ENCODE measurements at regions not wholly inside any gene's neighbourhood (a gene's known extent, or its start where the extent isn't known, plus 50 kb on each side); places are given as distances from the start of the nearest gene placed in this dataset.
A peak's percentile ranks its signal among the peaks of the same experiment; 100 is the strongest.

DNA sequence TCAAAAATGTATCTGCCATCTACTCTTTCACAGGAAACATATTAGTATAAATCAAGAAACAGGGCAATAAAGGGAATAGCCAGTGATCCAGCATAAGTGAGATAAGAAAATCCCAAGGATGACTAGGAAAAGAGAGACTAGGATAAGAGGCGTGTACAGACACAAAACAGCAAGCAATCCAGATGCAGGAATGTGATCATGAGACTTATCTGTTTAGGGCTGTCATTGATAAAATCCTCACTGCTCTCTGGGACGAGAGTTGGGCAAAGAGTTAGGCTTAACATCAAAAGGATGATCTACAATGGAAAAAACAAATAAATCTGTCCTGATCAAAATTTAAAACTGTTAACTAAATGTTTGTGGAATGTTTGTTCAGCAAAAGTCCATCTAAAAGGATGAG is 1156.8 kb upstream of the C9orf72 start:
- Mint-ChIP-seq H3K4me1 (no peaks in the 10 kb centered on the region), H3K27me3 (no peaks in the 10 kb centered on the region), H3K36me3 (no peaks in the 10 kb centered on the region), H3K9me3 (peaks cover 0 to 7% (median 2%) of the 10 kb centered on the region in 7 donors), H3K27ac (no peak overlapping the region), H3K4me3 (no peak overlapping the region)
- DNase-seq (no peak), ATAC-seq (ENCODE audit: low read depth in 2 of 2) (no peak)

DNA sequence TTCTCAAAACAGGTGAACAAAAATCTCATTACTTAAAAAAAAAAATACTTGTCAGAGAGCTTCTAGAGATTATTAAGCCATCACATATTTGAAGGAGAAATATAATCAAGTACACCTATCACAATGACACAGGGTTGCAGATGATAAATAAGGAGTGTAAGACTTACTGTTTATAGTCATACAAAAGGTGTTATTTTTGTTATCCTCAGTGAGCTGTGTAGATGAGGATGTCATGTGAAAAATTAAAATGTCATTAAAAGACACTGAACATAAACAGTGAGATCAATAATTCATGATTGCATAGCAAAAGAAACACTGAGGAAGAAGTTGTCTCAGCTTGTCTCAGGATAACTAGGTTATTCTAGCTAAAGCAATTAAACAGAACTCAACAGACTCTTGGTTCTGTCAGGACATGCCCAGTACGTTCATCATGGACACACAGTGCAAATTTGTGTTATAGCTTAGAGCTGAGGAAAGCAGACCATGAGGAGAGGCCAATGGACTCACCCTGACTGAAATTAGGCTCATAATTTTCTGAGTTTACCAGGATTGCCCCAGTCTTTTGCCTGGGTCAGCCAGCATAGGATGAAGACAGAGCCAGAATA is 1162.6 kb upstream of the C9orf72 start:
- DNase-seq (no peak), ATAC-seq (ENCODE audit: low read depth in 2 of 2) (no peak)
- Mint-ChIP-seq H3K4me3 (no peak overlapping the region), H3K27ac (no peak overlapping the region), H3K27me3 (no peaks in the 10 kb centered on the region), H3K36me3 (no peaks in the 10 kb centered on the region), H3K9me3 (peaks cover 0 to 7% (median 1%) of the 10 kb centered on the region in 7 donors), H3K4me1 (no peaks in the 10 kb centered on the region)

DNA sequence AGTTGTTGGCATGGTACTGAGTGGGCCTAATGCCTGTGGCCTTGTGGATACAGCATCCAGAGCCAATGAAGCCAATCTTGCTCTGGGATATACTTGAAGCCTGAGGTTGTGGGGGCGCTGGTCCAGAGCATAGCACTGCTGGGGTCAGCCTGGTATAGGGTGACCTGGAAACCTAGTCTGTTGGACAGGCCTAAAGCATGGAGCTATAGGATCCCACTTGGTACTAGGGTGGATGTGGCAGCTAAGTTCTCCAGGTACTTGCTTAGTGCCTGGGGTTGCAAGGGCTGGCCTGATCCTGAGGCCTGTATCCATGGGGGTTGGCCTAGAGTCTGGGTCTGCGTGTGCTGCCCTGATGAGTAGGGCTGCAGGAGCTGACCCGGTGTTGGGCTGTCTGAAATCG is 1168.2 kb upstream of the C9orf72 start:
- H3K27me3 Mint-ChIP-seq: no peaks in the 10 kb centered on the region
- no peaks in the 10 kb centered on the region for H3K4me1 Mint-ChIP-seq
- peak overlapping the region in 1 of 8 donors; percentile 69 for H3K4me3 Mint-ChIP-seq
- H3K36me3 Mint-ChIP-seq: peaks cover 0 to 8% of the 10 kb centered on the region in 2 donors
- H3K27ac Mint-ChIP-seq: no peak overlapping the region
- H3K9me3 Mint-ChIP-seq: peaks cover 8 to 24% (median 15%) of the 10 kb centered on the region in 7 donors
- DNase-seq: no peak
- ATAC-seq (ENCODE audit: low read depth in 2 of 2): no peak

DNA sequence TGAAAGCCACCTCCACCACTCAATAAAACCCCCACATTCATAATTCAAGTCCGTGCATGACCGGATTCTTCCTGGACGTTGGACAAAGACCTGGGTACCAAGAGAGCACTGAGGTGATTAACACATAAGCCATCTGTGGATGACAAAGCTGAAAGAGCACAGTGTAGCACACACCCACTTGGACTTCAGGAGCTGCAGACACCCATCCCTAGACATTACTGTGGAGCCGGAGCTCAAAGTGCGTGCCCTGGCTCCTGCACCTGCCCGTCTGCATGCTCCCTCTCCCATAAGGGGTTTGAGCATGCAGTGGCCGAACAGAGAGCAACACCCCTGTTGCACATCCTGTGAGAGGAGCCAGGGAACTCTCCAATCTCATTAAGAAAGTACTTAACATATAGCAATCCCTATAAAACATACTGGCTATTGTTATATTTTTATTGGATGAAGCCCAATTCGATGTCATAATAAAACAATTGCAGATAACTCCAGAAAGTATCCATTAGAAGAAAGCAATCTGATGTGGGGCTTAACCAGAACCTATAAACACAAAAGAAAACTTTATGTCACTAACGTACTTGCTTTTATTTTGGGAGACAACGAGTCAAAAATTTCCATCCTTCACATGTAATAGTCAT is 1174.2 kb upstream of the C9orf72 start:
- H3K4me1 Mint-ChIP-seq: no peaks in the 10 kb centered on the region
- DNase-seq (no peak), ATAC-seq (ENCODE audit: low read depth in 2 of 2) (no peak)
- no peak overlapping the region for H3K27ac Mint-ChIP-seq
- H3K4me3 Mint-ChIP-seq: no peak overlapping the region
- H3K9me3 Mint-ChIP-seq: peaks cover 8 to 16% (median 15%) of the 10 kb centered on the region in 7 donors
- H3K27me3 Mint-ChIP-seq: no peaks in the 10 kb centered on the region
- H3K36me3 Mint-ChIP-seq: peaks cover 0 to 8% of the 10 kb centered on the region in 2 donors

DNA sequence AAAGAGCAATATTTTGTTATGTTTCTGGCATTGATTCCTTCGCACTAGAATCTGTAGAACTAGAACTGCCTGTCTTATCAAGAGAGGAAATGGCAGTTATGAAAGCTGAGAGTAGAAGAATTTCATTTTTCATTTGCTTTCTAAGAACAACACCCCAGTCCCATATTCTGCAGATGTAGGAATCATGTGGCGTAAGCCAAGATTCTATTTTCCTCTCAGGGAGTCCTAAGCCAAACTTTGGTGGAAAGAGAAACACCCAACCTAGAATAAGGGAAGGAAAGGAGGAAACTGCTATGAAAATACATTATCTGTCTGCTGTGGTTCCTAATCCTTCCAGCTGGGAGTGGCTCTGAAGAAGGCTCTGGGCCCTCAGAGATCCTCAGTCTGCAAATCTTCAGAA is 1176.9 kb upstream of the C9orf72 start:
- H3K27ac Mint-ChIP-seq: no peak overlapping the region
- no peaks in the 10 kb centered on the region for H3K4me1 Mint-ChIP-seq
- ATAC-seq (ENCODE audit: low read depth in 2 of 2) (no peak), DNase-seq (no peak)
- H3K27me3 Mint-ChIP-seq: no peaks in the 10 kb centered on the region
- no peak overlapping the region for H3K4me3 Mint-ChIP-seq
- H3K9me3 Mint-ChIP-seq: peaks cover 0 to 4% (median 1%) of the 10 kb centered on the region in 7 donors
- no peaks in the 10 kb centered on the region for H3K36me3 Mint-ChIP-seq

DNA sequence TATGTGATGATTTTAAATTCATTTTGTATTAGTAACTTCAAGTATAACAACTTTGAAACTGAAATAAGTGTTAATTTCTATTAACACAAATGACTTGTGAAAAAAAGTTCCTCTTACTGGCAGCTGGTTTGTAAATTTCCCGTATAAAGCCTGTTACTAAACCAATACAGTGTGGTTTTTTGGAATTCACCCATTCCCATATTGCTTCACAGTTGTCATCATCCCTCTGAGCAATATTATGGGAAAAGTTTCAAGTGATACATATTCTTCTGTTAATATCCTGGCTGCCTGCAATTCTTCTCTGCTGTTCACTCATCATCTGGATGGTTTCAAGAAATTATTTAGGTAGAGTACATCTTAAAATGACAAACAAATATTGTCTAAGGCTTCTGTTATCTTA is 1185.1 kb upstream of the C9orf72 start:
- Mint-ChIP-seq H3K27ac (no peak overlapping the region), H3K27me3 (no peaks in the 10 kb centered on the region), H3K36me3 (no peaks in the 10 kb centered on the region), H3K4me1 (no peaks in the 10 kb centered on the region), H3K9me3 (peaks cover 0 to 2% (median 0%) of the 10 kb centered on the region in 7 donors), H3K4me3 (no peak overlapping the region)
- DNase-seq: no peak
- no peak for ATAC-seq (ENCODE audit: low read depth in 2 of 2)

DNA sequence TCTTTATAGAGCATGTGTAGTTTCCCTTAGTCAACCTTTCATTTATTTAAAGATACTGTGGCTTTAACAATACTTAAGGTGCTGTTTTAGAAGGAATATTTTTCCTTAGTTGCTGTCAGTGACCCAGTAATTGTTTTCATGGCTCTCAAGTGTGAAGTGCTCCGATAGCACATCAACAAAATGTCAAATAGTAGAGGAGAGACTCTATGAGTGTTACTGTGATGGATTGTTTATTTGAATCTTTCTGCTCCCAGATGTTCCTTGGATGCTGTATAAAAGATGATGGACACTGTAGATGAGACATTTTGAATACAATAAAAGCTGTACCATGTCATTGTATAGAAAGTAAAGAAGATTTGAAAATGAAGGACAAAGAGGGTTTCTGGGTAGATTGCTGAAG is 1185.7 kb upstream of the C9orf72 start:
- Mint-ChIP-seq H3K4me3 (no peak overlapping the region), H3K27me3 (no peaks in the 10 kb centered on the region)

DNA sequence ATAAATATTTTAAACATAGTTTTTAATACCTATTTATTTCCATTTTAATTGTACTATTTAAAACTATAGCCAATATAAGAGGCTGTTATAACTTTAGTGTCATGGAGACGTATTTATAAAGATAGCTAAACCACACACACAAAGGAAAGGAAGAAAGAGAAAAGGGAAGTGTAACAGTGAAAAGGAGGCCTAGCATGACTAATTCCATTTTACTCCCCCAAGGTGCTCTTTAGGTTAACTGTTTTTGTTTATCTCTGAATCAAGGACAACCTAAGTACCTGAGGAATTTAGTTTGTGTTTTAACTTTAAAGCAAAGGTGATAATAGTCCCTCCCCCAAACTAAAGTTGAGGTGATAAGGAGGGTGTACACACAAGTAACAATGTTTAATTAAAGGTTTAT is 1188.9 kb upstream of the C9orf72 start:
- Mint-ChIP-seq H3K27ac (no peak overlapping the region), H3K4me1 (no peaks in the 10 kb centered on the region), H3K27me3 (no peaks in the 10 kb centered on the region), H3K36me3 (no peaks in the 10 kb centered on the region), H3K9me3 (peaks cover 0 to 2% (median 0%) of the 10 kb centered on the region in 7 donors), H3K4me3 (no peak overlapping the region)
- DNase-seq: no peak
- no peak for ATAC-seq (ENCODE audit: low read depth in 2 of 2)

More for the DNA sequence above, 1185.7 kb upstream of the C9orf72 start:
- no peak overlapping the region for H3K27ac Mint-ChIP-seq
- no peaks in the 10 kb centered on the region for H3K4me1 Mint-ChIP-seq
- H3K36me3 Mint-ChIP-seq: no peaks in the 10 kb centered on the region
- DNase-seq: no peak
- ATAC-seq (ENCODE audit: low read depth in 2 of 2): no peak
- H3K9me3 Mint-ChIP-seq: peaks cover 0 to 2% (median 0%) of the 10 kb centered on the region in 7 donors

DNA sequence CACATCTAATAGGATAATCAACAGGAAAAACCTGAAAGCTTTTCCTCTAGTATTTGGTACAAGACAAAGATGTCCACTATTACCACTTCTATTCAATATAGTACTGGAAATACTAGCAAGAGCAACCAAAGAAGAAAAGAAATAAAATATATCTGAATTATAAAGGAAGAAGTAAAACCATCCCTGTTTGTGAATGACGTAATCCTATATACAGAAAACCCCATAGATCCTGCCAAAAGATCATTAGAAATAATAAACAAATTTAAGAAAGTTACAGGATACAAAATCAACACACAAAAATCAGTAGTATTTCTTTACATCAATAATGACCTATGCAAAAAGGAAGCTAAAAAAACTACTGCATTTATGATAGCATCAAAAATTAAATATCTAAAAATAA is 1191.3 kb upstream of the C9orf72 start:
- DNase-seq (no peak), ATAC-seq (ENCODE audit: low read depth in 2 of 2) (no peak)
- H3K4me1 Mint-ChIP-seq: no peaks in the 10 kb centered on the region
- peaks cover 0 to 2% (median 0%) of the 10 kb centered on the region in 7 donors for H3K9me3 Mint-ChIP-seq
- H3K27ac Mint-ChIP-seq: no peak overlapping the region
- H3K36me3 Mint-ChIP-seq: no peaks in the 10 kb centered on the region
- no peaks in the 10 kb centered on the region for H3K27me3 Mint-ChIP-seq
- peak overlapping the region in 1 of 8 donors; percentile 15 for H3K4me3 Mint-ChIP-seq

DNA sequence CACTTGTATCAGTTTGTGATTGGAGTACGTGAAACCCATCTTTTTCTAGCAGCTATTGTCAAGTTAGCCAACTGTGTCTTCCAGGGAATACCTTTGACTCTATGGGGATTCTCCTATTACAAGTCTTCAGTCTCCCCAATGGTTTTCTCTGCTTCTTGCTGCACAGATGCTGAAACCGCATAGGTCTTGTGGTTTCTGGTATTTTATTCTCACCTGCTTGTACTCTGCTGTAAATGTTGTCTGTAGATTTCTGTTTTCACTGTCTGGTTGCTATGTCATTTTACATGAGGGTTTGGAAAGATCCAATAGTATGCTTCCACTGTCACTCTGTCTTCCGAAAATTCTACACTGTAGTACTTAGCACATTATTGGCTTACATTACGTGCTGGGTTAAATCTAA is 1196.9 kb upstream of the C9orf72 start:
- DNase-seq (no peak), ATAC-seq (ENCODE audit: low read depth in 2 of 2) (no peak)
- H3K27ac Mint-ChIP-seq: no peak overlapping the region
- no peak overlapping the region for H3K4me3 Mint-ChIP-seq
- H3K9me3 Mint-ChIP-seq: no peaks in the 10 kb centered on the region
- no peaks in the 10 kb centered on the region for H3K4me1 Mint-ChIP-seq
- no peaks in the 10 kb centered on the region for H3K27me3 Mint-ChIP-seq
- no peaks in the 10 kb centered on the region for H3K36me3 Mint-ChIP-seq

DNA sequence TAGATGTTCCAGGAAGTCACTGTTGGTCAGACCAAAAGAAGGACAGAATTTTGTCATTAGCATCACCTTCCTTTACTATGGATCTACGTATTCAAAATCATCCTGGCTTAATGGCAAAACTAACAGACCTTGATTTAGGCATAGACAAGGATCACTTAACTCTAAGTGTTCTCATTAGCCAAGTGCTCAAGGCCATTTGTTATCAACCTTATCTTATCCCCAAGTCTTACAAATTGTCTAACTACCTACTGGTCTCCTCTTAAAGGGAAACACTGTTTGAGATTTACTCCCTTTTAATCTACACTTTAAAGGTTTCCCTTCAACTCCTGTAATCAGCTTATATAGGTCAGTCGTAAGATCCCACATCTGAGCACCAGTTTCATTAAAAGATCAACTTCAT is 1197.5 kb upstream of the C9orf72 start:
- H3K27ac Mint-ChIP-seq: no peak overlapping the region
- no peaks in the 10 kb centered on the region for H3K36me3 Mint-ChIP-seq
- no peak overlapping the region for H3K4me3 Mint-ChIP-seq
- H3K4me1 Mint-ChIP-seq: no peaks in the 10 kb centered on the region
- H3K27me3 Mint-ChIP-seq: no peaks in the 10 kb centered on the region
- no peaks in the 10 kb centered on the region for H3K9me3 Mint-ChIP-seq
- no peak for ATAC-seq (ENCODE audit: low read depth in 2 of 2)
- no peak for DNase-seq

DNA sequence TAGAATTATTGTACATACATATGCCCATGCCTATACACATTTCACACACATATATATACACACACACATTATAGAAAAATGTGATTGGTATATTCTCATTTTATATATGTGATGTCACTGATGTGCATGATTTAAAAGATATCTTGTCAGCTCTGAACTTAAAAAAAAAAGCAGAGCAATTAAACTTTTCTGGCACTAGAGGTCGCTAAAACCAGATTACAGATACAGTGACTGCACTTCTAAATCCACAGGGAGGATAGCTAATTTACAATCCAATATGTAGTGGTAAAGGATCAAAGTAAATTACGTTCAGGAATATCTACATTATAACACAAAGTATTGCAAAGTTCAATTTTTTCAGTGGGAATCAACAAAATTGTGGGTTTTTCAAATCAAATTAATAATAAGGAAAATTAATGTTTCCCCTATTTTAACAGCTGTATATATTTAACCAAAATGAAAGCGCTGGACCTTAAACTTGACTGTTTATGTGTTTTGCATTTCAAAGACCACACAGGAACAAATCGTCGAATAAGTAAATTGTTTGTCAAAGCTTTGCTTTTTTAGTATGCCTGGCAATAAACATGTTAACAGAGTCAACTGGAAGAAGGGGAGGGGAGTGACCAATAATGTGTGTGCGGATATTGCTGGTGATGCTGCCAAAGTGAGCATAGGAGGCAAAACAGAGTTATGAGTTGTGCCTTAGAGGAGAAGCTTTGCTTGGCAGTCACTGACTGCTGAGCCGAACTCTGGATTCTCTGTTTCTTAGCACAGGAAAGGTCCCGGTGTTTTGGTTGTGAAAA is 1201.4 kb upstream of the C9orf72 start:
- Mint-ChIP-seq H3K9me3 (peaks cover 0 to 4% (median 0%) of the 10 kb centered on the region in 7 donors), H3K36me3 (no peaks in the 10 kb centered on the region), H3K4me3 (no peak overlapping the region), H3K27ac (no peak overlapping the region), H3K27me3 (no peaks in the 10 kb centered on the region), H3K4me1 (no peaks in the 10 kb centered on the region)
- no peak for DNase-seq
- no peak for ATAC-seq (ENCODE audit: low read depth in 2 of 2)

DNA sequence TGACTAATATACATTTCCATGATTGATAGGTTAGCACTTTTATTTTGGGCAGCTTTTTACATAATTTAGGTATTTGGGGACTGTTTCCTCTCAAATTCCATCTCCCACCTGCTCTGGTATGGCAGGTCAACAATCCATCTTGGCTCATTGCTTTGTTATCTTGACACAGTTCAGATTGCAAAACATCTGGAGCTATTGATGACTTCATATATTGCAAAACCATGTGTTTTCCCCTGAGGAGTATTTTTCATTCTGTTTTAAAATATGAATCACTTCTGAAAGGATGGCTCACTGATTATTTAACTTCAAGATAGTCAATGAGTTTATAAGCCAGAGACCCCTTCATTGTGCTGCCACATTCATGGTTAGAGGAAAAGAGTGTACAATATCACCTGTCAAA is 1206.0 kb upstream of the C9orf72 start:
- Mint-ChIP-seq H3K27me3 (no peaks in the 10 kb centered on the region), H3K4me3 (no peak overlapping the region), H3K9me3 (peaks cover 0 to 4% (median 0%) of the 10 kb centered on the region in 7 donors), H3K27ac (no peak overlapping the region), H3K36me3 (no peaks in the 10 kb centered on the region), H3K4me1 (no peaks in the 10 kb centered on the region)
- DNase-seq (no peak), ATAC-seq (ENCODE audit: low read depth in 2 of 2) (no peak)

DNA sequence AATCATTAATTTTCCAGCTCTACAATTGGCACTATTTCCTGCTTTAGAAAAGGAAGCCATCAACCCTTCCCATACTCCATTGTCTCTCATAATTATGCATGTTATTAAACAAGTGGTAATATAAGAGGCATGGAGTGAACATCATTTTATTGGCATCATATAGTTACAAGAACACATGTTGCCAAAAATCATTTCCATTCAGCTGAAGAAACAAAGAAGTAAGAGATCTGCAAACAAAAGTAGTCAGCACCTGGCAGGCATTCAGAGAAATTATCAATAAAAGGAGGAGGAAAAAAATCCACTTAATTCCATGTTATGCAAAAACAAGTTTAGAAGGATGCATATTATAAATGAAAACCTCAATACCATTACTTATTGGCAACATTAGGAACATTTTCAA is 1208.2 kb upstream of the C9orf72 start:
- Mint-ChIP-seq H3K4me1 (no peaks in the 10 kb centered on the region), H3K27me3 (no peaks in the 10 kb centered on the region), H3K9me3 (peaks cover 0 to 4% (median 0%) of the 10 kb centered on the region in 7 donors), H3K27ac (no peak overlapping the region), H3K4me3 (no peak overlapping the region), H3K36me3 (no peaks in the 10 kb centered on the region)
- ATAC-seq (ENCODE audit: low read depth in 2 of 2) (no peak), DNase-seq (no peak)

All from naive B cell (primary cell).